ENCODE measurements at regions not wholly inside any gene's neighbourhood (a gene's known extent, or its start where the extent isn't known, plus 50 kb on each side); places are given as distances from the start of the nearest gene placed in this dataset.

DNA sequence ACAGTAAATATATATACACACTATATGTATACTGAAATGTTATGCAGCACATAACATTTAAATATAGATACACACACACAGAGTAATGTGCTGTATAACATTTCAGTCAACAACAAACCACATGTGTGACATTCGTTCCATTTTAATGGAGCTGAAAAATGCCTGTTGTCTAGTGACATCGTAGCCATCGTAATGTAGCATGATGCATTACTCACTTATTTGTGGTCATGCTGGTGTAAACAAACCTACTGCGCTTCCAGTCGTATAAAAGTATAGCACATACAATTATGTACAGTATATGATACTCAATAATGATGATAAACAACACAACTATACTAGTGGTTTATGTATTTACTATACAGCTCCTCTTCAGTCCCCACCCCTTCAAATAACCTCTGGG is 119.0 kb upstream of the SLC38A4 start:
- TF ChIP-seq, protein P1, sequence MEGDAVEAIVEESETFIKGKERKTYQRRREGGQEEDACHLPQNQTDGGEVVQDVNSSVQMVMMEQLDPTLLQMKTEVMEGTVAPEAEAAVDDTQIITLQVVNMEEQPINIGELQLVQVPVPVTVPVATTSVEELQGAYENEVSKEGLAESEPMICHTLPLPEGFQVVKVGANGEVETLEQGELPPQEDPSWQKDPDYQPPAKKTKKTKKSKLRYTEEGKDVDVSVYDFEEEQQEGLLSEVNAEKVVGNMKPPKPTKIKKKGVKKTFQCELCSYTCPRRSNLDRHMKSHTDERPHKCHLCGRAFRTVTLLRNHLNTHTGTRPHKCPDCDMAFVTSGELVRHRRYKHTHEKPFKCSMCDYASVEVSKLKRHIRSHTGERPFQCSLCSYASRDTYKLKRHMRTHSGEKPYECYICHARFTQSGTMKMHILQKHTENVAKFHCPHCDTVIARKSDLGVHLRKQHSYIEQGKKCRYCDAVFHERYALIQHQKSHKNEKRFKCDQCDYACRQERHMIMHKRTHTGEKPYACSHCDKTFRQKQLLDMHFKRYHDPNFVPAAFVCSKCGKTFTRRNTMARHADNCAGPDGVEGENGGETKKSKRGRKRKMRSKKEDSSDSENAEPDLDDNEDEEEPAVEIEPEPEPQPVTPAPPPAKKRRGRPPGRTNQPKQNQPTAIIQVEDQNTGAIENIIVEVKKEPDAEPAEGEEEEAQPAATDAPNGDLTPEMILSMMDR (IDR thresholded peaks at IDR 0.05; ENCODE audit: insufficient read depth, low read length, poor library complexity, severe bottlenecking), result no peak
- no peak for TF ChIP-seq EZH2phosphoT487 (conservative IDR thresholded peaks at IDR 0.05; ENCODE audit: low read length)

Measured in SU-DHL-6 (cell line).